Smooth muscle cell of the brain vasculature (primary cell): ENCODE measurements at regions not wholly inside any gene's neighbourhood (a gene's known extent, or its start where the extent isn't known, plus 50 kb on each side); places are given as distances from the start of the nearest gene placed in this dataset.
"Not testable (repeated sequence)": the region's sequence is repeated elsewhere in the genome, so short reads cannot be mapped to it uniquely, and the experiment has no call there.

ENCODE experiments used
- DNase-seq: peaks from one replicate; pipeline ENCODE4 v3.0.0-alpha.2; 2012; ENCODE audit warnings: low read depth, low spot score

DNA sequence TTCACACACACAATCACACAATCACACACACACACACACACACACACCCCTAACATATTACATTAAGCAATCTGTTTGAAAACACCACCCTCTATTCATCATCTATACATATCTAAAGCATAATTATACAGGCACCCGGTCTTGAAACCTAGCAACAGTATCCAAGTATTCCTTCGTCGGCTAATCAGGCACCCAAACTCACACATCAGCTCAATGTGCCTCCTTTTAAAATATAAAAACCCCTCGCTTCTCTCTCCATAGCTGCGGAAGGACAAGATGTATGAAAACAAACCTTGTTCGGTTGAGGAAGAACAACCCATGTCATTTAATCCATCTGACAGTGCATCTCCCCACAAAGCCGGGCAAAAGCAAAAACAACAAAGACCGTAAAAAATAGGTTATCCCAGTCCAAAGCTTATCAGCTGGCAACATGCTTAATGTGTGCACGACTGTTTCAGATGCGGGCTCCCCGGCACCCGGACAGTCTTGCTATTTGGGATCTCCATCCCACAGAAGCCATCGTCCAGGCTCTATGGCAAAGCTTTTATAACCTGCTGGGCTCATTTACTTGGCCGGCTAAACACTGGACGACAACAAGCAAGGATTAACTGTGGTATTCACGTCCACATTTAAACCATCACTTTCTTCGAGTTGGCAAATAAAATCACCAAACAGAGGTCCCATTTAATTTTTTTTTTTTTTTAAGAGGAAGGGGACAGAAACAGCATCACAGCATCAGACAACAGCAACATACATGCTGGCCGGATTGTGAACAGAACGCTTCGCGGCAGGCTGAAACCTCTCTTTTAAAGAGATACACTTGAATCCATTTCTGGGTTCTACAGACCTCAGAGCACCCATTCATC is 365.5 kb downstream of the SHANK2 start:
- no peak for DNase-seq

GRCh38 chr11:70887542-70887827 is 364.9 kb downstream of the SHANK2 start:
- DNase-seq: no peak

- no peak for DNase-seq
Observed at GRCh38 chr11:70888061-70888460, 364.3 kb downstream of the SHANK2 start.

DNA sequence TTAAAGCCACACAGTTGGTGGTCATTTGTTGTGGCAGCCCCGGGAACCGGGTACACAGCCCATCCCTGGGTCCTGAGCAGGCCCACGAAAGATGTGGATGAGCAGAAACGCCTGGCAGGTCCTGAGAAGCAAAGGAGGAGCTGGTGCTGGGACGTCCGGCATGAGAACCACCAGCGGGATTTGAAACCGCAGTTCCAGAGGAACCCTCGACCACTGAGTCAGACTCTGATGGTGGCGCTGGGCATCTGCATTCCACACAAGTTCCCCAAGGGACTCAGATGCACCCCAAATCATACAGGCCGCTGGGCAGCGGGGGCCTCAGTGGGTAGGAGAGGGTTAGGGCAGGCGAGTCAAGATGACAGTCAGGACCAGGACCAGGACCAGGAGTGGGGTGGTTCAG is 363.0 kb downstream of the SHANK2 start:
- DNase-seq: no peak

DNA sequence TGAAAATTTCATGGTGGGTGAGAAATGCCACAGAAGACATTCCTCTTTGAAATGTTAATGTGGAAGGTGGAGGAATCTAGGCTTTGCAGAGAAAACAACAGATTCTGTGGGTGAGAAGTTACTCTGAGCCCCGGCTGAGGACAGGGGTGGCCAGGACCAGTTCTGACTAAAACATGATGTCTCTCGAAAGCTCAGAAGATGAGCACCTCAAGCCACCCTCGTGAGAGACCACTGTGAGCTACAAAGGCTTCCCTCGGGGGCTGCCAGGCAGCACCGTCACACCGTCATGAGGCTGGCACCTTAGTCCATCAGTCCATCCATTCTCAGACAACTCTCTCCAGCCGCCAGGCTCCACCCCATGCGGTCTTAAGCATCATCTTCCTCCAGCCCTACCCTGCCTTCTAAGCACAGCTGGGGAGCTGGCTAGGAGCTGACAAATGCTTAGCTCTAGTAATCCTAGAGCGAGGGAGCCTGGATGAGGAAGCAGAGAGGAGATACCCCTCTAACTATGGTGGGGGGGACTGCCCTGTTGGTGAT is 360.5 kb downstream of the SHANK2 start:
- no peak for DNase-seq

DNA sequence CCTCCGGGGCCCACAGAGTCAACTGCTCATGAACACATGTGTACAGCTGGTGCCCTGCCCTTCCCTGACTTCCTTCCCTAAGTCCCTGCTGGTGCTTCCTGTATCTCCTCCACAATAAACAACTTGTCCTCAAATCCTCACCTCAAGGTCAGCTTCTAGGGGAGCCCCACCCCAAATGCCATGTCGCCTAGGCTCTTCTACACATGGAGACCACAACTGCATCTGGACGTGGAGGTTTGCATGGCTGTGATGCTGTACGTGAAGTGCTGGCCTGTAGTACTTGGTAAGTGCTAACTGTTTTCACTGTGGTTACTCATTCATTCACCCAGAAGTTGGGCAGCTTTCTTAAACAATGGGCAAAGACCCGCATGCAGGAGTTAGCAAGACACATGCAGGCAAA is 359.5 kb downstream of the SHANK2 start:
- no peak for DNase-seq

- DNase-seq: no peak
Observed at GRCh38 chr11:70894566-70895365, 357.6 kb downstream of the SHANK2 start.

- no peak for DNase-seq
Observed at GRCh38 chr11:70895366-70895670, 357.1 kb downstream of the SHANK2 start.

DNA sequence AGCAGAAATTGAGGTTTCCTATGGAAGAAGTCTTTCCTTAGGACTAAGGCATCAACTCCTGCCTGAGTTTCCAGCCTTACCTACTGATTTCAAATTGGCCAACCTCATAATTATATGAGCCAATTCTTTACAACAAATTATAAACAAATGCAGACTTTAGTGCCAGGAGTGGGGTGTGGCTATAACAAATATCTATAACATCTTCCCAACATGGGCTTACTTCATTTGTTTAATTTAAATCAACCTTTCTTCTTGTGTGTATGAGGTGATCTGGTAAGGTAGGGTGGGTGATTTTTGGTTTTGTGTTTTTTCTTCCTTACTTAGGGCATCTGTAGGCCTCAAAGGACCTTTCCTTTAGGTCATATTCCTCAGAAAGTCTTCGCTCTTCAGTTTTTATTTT is 354.9 kb downstream of the SHANK2 start:
- no peak for DNase-seq

GRCh38 chr11:70899616-70900015 is 352.8 kb downstream of the SHANK2 start:
- DNase-seq: no peak

GRCh38 chr11:70900540-70900939 is 351.8 kb downstream of the SHANK2 start:
- no peak for DNase-seq

- DNase-seq: no peak
Observed at GRCh38 chr11:70901951-70902521, 350.3 kb downstream of the SHANK2 start.

DNA sequence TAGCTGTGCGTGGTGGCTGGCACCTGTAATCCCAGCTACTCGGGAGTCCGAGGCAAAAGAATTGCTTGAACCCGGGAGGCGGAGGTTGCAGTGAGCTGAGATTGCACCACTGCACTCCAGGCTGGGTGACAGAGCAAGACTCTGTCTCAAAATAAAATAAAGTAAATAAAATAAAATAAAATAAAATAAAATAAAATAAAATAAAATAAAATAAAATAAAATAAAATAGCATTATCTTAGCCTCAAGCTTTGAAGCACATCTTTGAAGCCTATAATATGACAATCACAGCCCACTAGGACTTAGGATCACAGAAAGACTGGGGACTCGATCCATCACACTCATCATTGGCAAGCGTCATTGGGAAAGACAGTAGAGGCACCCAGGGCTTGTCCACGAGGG is 349.1 kb downstream of the SHANK2 start:
- DNase-seq: not testable (repeated sequence)

GRCh38 chr11:70906101-70906500 is 346.3 kb downstream of the SHANK2 start:
- no peak for DNase-seq

DNA sequence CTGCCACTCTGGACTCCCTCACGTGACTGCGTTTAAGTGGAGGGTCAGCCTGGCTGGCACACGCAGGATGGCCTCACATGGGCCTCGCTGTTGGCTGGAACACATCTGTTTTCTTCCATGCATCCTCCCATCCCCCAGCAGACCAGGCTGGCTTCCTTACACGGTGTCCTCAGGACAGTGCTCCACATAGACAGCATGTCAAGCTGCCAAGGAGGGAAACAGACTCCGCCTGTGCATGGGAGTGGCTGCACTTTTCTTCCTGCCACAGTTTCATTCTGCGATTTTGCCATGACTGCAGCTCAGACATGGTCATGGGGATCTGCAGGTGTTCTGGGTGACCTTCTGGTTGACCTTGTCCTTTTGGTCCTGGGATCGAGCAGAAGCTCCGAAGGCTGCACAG is 344.2 kb downstream of the SHANK2 start:
- no peak for DNase-seq

DNA sequence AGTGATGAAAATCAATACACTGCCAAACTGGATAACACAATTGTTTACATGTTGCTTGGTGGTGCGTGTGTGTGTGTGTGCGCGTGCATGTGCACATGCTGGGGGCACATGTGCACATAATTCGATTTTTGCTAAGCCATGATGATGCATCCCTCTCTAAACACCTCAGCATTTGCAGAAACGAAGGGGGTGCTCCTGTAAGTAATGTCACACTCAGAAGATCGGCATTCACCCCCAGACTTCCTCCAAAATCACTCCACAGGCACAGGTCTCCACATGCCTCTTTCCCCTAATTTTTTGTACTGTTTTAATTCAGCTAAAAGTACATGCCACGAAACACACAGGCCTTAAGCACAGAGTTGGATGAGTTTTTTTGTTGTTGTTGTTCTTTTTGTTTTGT is 341.5 kb downstream of the SHANK2 start:
- DNase-seq: no peak

GRCh38 chr11:70912226-70912840 is 340.0 kb downstream of the SHANK2 start:
- DNase-seq: no peak

DNA sequence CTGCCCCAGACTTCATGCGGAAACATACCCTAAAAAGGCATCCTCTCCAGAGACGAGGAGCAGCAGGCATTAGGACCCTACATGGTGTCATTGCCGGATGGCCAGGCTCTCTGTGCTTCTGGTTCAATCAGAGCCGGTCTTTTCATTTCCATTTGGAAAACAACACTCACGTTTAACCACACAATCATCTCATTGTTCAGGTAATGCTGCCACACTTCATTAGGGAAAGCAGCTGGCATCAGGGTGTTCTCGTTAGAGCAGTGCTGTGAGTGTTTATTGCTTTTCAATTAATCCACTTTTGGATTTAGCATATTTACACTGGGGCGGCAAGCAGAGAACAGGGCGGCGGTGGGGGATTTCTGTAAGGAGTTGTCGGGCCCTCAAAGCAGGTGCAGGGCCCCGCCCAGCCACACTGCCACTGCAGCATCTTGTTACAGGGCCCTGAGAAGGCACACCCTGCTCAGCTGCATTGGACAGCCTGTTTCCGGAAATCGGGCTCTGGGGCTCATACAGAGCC is 338.6 kb downstream of the SHANK2 start:
- no peak for DNase-seq

DNA sequence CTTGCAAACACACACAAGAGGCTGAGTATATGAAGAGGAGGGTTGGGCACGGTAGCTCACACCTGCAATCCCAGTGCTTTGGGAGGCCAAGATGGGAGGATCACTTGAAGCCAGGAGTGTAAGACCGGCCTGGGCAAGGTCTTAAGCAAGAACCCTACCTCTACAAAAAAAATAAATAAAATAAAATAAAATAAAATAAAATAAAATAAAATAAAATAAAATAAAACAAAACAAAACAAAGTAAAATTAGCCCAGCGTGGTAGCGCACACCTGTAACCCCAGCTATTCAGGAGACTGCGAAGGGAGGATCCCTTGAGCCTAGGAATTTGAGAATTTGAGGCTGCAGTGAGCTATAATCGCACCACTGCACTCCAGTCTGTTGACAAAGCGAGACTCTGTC is 337.9 kb downstream of the SHANK2 start:
- no peak for DNase-seq

GRCh38 chr11:70915158-70915985 is 337.0 kb downstream of the SHANK2 start:
- no peak for DNase-seq

GRCh38 chr11:70916351-70916750 is 336.0 kb downstream of the SHANK2 start:
- DNase-seq: no peak
